ENCODE measurements at regions not wholly inside any gene's neighbourhood (a gene's known extent, or its start where the extent isn't known, plus 50 kb on each side); places are given as distances from the start of the nearest gene placed in this dataset.

- H3K4me3 ChIP-seq: no peak overlapping the region
- no peak for DNase-seq
- H3K36me3 ChIP-seq: no peaks in the 10 kb centered on the region
- no peaks in the 10 kb centered on the region for H3K27me3 ChIP-seq (replicated peaks in 1 of 7)
- no peak for TF ChIP-seq POLR2AphosphoS5 (IDR thresholded peaks at IDR 0.05)
- TF ChIP-seq CTCF (IDR thresholded peaks at IDR 0.05 in 8 of 11, conservative IDR thresholded peaks at IDR 0.05 in 3 of 11): no peak
- no peak for TF ChIP-seq POLR2A (IDR thresholded peaks at IDR 0.05)
- no peaks in the 10 kb centered on the region for H3K4me1 ChIP-seq
- intact Hi-C loops (cut with DNase I; ENCODE audit: low total_unique reads): no loop called here
- H3K27ac ChIP-seq: no peak overlapping the region
- H3K9me3 ChIP-seq: peaks cover 0 to 10% (median 0%) of the 10 kb centered on the region in 8 donors
- 85 to 95% (median 90%) methylated on average over 6 of the region's 6 CpGs for WGBS, 5 donors
Measured at GRCh38 chr11:97982512-97982911, 1038.2 kb upstream of the CNTN5 start.

- H3K9me3 ChIP-seq: peaks cover 0 to 3% (median 0%) of the 10 kb centered on the region in 8 donors
- H3K27me3 ChIP-seq (replicated peaks in 1 of 7): no peaks in the 10 kb centered on the region
- WGBS, 5 donors: 87 to 92% (median 92%) methylated on average over 2 of the region's 2 CpGs
- no peaks in the 10 kb centered on the region for H3K4me1 ChIP-seq
- intact Hi-C loops (cut with DNase I; ENCODE audit: low total_unique reads): no loop called here
- no peak overlapping the region for H3K4me3 ChIP-seq
- no peak overlapping the region for H3K27ac ChIP-seq
- no peak for DNase-seq
- H3K36me3 ChIP-seq: no peaks in the 10 kb centered on the region
- TF ChIP-seq POLR2AphosphoS5 (IDR thresholded peaks at IDR 0.05) (no peak), CTCF (IDR thresholded peaks at IDR 0.05 in 8 of 11, conservative IDR thresholded peaks at IDR 0.05 in 3 of 11) (no peak), POLR2A (IDR thresholded peaks at IDR 0.05) (no peak)
Measured at GRCh38 chr11:97989121-97989520, 1031.6 kb upstream of the CNTN5 start.

GRCh38 chr11:97990162-97990920 lies 1030.4 kb upstream of the CNTN5 start:
- TF ChIP-seq CTCF (IDR thresholded peaks at IDR 0.05 in 8 of 11, conservative IDR thresholded peaks at IDR 0.05 in 3 of 11): no peak
- no peak for TF ChIP-seq POLR2AphosphoS5 (IDR thresholded peaks at IDR 0.05)
- TF ChIP-seq POLR2A (IDR thresholded peaks at IDR 0.05): no peak
- intact Hi-C loops (cut with DNase I; ENCODE audit: low total_unique reads): no loop called here
- 26 to 55% (median 54%) methylated on average over 4 of the region's 4 CpGs for WGBS, 5 donors

GRCh38 chr11:97993562-97993961 lies 1027.2 kb upstream of the CNTN5 start:
- peaks cover 0 to 3% (median 0%) of the 10 kb centered on the region in 8 donors for H3K9me3 ChIP-seq
- WGBS, 5 donors: 74 to 89% (median 85%) methylated on average over 4 of the region's 4 CpGs
- intact Hi-C loops (cut with DNase I; ENCODE audit: low total_unique reads): no loop called here
- DNase-seq: no peak
- no peak overlapping the region for H3K27ac ChIP-seq
- H3K4me1 ChIP-seq: no peaks in the 10 kb centered on the region
- TF ChIP-seq POLR2A (IDR thresholded peaks at IDR 0.05) (no peak), POLR2AphosphoS5 (IDR thresholded peaks at IDR 0.05) (no peak), CTCF (IDR thresholded peaks at IDR 0.05 in 8 of 11, conservative IDR thresholded peaks at IDR 0.05 in 3 of 11) (no peak)
- no peak overlapping the region for H3K4me3 ChIP-seq
- no peaks in the 10 kb centered on the region for H3K36me3 ChIP-seq
- no peaks in the 10 kb centered on the region for H3K27me3 ChIP-seq (replicated peaks in 1 of 7)

More at GRCh38 chr11:97990162-97990920, 1030.4 kb upstream of the CNTN5 start:
- DNase-seq: no peak
- no peak overlapping the region for H3K4me3 ChIP-seq
- H3K36me3 ChIP-seq: no peaks in the 10 kb centered on the region
- no peaks in the 10 kb centered on the region for H3K27me3 ChIP-seq (replicated peaks in 1 of 7)
- H3K9me3 ChIP-seq: peaks cover 0 to 3% (median 0%) of the 10 kb centered on the region in 8 donors
- H3K27ac ChIP-seq: no peak overlapping the region
- no peaks in the 10 kb centered on the region for H3K4me1 ChIP-seq
